ENCODE measurements at regions not wholly inside any gene's neighbourhood (a gene's known extent, or its start where the extent isn't known, plus 50 kb on each side); places are given as distances from the start of the nearest gene placed in this dataset.

DNA sequence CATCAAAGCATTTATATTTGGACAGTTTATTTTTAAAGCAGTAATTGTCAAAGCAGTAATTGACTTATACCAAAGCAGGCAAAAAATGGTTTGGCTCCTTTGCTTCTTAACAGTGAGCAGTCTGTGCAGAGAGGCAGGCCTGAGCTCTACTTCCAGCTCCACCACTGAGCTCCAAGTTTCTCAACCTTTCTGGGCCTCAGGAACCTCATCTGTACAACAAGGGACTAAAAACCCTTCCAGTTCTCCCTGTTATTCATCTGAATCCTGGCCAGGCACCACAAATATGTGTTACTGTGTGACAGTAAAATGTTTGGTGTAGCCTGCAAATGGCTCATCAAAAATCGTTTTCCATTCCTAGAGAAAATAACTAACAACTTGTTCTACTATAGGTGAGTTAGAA lies 88.7 kb upstream of the TTC29 start:
- TF ChIP-seq EP300 (IDR thresholded peaks at IDR 0.05), result no peak
- TF ChIP-seq, protein P1, sequence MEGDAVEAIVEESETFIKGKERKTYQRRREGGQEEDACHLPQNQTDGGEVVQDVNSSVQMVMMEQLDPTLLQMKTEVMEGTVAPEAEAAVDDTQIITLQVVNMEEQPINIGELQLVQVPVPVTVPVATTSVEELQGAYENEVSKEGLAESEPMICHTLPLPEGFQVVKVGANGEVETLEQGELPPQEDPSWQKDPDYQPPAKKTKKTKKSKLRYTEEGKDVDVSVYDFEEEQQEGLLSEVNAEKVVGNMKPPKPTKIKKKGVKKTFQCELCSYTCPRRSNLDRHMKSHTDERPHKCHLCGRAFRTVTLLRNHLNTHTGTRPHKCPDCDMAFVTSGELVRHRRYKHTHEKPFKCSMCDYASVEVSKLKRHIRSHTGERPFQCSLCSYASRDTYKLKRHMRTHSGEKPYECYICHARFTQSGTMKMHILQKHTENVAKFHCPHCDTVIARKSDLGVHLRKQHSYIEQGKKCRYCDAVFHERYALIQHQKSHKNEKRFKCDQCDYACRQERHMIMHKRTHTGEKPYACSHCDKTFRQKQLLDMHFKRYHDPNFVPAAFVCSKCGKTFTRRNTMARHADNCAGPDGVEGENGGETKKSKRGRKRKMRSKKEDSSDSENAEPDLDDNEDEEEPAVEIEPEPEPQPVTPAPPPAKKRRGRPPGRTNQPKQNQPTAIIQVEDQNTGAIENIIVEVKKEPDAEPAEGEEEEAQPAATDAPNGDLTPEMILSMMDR (IDR thresholded peaks at IDR 0.05), result no peak
- no peak for TF ChIP-seq POLR2A (IDR thresholded peaks at IDR 0.05)

Data from tibial nerve (tissue), 4 donors.